HG02852 (cell line): ENCODE measurements at regions not wholly inside any gene's neighbourhood (a gene's known extent, or its start where the extent isn't known, plus 50 kb on each side); places are given as distances from the start of the nearest gene placed in this dataset.
"Not testable (repeated sequence)": the region's sequence is repeated elsewhere in the genome, so short reads cannot be mapped to it uniquely, and the experiment has no call there.

Source experiments
- ATAC-seq: cut with Tn5 transposase; IDR thresholded peaks from one replicate; pipeline ENCODE4 v1.9.1; 2021; ENCODE audit warnings: mild to moderate bottlenecking, moderate library complexity; ENCODE audit not compliant: unreplicated experiment

DNA sequence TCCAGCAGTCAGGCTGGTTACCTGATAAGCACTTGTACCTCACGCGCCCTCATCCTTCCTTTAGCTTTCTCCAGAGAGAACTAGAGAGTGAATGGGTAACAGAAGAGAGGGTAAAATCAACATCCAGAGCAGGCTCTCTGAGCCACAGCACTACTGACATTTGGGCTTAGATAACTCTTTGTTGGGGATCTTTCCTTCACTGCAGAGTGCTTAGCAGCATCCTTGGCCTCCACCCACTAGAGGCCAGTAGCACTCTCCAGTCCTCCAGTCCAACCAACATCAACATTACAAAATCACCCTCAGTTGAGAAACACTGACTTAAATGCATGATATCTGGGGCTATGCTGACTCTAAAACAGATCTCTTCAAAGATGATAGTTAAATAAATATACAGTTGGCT, 220.7 kb downstream of the TACR3 start:
- ATAC-seq, result peak; percentile 11

DNA sequence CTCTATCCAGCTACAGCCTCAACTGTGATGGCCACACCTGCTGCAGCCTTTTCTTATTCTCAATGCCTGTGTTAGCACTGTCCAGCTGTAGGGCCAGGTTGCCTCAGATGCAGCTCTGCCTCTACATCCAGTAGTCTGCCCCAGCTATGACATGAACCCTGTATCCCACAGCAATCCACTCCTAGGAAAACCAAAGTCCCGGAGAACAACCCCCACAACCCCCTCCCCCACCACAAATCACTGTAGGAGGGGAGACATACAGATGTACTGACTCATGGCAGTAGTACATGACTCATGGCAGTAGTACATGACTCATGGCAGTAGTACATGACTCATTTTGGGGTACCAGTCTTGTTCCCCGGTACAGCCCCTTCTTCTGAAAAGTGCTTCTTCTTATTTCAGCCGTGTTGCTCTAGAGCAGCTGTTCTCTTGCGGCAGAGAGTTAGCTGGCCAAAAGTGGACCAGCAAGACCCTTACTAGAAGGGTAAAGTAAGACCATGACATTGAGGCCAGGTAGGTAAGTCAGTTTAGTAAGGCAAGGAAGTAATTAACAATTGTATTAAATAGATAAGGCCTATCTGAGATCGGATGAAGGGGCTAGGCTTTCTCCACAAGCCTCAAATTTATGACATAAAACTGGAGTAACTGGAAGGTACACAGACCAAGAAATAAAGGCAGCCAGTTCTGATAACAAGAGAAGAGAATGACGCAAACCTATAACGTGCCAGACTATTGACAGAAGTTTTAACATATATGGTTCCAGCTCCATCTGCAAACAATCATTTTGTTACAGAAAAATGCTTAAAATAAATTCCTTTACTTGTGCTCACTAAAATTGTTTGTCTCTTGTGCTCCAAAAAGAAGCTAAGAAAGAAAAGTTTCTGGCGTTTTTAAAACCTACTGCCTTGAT, 221.4 kb downstream of the TACR3 start:
- ATAC-seq, result peak; percentile 80

DNA sequence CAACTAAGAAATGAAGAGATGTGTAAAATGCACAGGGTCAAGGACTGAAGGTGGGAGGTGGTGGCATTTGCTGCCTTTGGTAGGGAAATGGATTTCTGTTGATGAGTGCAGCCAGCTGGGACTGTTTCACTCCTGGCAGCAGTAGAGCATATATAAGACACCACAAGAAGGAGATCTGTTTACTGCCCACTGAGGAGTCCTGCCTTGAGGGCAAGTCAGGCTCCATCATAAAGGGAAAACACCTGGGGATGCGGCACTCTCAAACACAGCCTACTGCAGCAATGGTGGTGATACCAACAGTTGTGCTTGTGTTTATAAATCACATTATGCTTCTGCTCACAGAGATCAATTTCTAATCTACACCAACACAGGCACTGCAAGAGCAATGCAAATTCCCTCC, 222.1 kb downstream of the TACR3 start:
- ATAC-seq, result peak; percentile 41

DNA sequence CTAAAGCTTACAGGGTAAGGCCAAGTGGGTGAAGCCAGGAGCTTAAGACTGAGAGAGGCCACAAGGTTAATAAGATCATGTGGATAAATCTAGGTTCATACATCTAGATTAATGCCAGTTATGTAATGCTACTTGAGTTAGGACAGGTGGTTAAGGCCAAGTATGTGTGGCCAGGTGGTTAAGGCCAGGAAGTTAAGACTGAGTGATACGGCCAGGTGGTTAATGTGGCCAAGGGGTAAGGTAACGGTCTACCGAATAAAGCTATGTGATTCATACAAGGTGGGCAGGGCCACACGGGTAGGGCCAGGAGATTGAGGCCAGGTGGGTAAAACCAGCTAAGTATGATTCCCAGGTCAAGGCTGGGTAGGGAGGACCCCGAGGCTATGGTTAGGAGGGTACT, 223.0 kb downstream of the TACR3 start:
- no peak for ATAC-seq

DNA sequence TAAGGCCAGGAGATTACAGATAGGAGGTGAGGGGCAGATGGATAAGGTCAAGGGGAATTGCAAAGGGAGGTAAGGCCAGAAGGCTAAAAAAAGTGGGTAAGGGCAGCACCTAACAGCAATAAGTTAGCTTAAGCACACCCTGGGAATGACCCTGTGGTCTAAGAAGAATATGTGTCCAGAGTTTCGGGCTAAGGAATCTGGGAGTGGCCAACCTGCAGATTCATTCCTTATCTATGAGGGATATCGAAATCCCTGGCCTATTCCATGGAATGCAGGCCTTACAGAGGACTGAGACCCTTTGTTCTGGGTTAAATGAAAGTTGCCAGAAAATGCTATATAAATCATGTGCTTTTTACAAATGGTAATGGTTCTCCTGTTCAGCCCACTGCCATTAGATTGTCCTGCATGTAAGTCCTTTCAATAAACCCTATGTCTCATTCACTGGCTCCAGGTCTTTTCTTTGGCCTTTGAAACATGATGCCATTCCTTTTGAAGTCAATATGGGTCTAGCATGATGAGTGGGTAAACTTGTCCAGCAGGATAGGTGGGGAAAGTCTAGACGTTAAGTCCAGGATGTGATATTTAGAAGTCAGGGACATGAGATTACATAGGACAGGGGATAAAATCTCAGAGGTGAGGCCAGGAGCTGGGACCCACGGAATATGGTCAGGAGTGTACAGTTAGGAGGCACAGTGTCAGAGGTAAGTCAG, 226.2 kb downstream of the TACR3 start:
- ATAC-seq, result no peak

DNA sequence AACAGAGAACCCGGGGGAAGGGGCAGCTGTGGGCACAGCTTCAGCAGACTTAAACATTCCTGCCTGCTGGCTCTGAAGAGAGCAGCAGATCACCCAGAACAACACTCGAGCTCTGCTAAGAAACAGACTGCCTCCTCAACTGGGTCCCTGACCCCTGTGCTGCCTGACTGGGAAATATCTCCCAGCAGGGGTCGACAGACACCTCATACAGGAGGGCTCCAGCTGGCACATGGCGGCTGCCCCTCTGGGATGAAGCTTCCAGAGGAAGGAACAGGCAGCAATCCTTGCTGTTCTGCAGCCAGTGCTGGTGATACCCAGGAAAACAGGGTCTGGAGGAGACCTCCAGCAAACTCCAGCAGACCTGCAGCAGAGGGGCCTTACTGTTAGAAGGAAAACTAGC, 234.5 kb downstream of the TACR3 start:
- not testable (repeated sequence) for ATAC-seq

DNA sequence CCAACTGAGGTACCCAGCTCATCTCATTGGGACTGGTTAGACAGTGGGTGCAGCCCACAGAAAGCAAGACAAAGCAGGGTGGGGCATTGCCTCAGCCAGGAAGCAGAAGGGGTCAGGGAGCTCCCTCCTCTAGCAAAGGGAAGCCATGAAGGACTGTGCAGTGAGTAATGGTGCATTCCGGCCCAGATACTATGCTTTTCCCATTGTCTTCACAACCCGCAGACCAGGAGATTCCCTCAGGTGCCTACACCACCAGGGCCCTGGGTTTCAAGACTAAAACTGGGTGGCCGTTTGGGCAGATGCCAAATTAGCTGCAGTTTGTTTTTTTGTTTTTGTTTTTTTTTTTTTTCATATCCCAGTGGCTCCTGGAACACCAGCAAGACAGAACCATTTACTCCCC, 235.3 kb downstream of the TACR3 start:
- ATAC-seq, result no peak

DNA sequence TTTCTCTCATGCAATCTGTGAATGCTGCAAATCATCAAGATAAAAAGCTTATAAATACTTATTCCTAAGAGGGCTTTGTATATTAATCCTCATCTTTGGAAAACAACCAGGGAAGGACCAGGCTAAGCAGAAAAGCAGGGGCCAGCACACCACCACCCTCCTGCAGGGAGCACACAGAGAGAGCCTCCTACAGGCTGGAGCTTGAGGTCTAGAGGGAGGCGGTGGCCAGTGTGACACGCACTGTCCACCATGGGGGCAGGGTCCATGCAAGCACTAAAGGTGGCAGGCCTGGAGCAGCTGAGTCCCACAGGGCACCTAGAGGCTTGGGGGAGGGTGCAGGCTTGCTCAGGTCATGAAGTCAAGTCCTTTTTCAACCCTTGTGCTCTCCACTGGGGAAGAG, 236.9 kb downstream of the TACR3 start:
- ATAC-seq, result no peak

DNA sequence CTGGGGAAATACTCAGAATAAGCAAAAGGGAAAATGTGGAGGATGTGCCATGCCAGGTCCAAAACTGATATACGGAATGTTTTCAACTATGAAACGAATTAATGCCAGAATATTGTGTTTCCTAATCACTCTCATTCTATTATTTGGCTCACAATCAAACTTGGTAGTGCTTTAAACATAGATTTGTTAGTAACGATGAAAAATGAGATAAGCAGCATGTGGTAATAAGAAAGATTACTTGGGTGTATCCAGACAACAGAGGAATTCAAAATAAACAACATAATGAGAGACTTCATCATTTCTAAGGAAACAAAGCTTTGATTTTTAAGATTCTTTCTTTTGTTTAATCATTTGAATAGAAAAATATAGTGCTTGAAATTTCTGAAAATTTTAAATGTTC, 237.3 kb downstream of the TACR3 start:
- no peak for ATAC-seq

DNA sequence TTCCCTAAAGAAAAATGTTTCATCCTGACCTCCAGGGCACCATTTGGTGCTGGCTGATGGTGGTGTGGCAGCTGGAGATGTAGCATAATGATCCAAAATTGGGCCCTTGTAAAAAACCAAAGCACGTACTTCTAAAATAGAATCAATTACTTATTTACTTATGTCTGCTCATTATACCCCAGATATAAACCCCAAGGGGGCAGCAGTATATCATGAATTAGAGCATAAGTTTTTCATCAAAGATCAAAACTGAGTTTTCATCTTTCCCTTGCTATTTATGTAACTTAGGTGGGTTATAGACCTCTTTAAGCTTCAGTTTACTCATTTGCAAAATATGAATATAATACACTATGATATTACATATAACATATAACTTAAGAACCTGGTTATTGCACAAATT, 241.1 kb downstream of the TACR3 start:
- ATAC-seq, result no peak

DNA sequence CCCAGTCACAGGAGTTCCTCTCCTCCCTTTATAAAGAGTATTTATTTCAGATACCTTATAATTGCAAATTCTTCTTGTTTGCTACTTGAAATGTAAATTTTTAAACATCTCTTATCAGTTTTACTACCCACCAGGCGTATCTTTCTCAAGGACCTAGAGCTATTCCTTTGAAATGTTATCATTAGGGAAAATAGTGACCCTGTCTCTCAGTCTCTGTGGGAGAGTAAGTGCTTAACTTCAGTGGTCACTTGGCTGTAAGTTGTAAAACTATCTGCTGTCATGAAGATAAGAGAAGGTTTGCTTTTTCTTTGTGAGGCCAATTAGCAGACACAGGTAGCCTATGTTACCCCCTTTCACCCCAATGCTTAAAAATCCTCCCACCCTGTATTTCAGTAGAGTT, 241.6 kb downstream of the TACR3 start:
- ATAC-seq, result no peak

DNA sequence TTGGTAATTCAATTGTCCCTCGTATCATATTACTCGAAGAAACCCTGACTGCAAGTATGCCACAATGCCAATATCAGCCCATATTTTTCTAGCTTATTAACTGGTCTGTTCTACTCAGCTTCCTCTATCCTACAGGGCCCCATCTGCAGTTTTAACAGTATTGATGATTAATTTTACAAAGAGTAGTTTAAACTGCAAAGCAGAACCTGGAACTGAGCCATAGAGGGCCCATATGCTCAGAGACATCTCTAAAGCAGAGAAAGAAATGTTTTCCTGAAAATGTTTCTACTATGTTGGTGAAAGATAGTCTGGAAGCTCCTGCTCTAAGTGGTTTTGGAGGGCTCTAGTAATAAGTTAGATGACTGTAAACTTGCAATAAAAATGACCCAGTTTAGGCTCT, 259.4 kb upstream of the CENPE start:
- no peak for ATAC-seq

DNA sequence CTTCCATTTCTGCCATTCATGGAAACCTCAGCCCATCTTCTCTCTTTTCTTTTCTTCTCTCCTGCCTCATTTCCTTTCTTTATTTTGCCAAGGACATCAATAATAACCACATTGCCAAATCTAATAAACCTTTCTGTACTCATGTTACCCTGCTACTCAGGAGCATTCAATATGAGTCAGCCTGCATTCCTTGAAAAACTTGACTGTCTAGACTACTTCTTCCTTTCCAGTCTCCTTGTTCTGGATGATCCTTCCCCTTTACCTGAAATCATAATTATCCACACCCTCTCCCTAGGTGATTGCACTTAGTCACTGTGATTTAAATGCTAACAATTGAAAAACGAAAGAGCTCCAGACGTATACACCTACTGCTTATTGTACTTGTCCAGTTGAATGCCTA, 253.2 kb upstream of the CENPE start:
- ATAC-seq, result no peak

DNA sequence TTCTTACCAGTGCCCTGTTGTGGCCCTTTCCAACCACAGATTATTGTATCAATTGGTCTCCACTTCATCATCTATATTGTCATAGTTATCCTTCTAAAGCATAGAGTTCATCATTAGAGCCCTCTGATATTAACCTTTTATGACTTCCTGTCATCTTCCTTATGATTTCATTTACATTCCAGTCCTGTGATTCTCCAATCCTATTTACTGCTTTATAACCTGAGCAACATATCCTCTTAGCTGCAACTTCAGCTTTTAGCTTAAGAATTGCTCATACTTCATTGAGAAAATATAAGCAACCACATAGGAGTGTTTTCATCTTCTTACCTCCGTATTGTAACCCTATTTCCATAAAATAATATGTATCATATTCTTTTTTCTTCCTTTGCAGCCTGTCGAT, 252.6 kb upstream of the CENPE start:
- ATAC-seq, result no peak

DNA sequence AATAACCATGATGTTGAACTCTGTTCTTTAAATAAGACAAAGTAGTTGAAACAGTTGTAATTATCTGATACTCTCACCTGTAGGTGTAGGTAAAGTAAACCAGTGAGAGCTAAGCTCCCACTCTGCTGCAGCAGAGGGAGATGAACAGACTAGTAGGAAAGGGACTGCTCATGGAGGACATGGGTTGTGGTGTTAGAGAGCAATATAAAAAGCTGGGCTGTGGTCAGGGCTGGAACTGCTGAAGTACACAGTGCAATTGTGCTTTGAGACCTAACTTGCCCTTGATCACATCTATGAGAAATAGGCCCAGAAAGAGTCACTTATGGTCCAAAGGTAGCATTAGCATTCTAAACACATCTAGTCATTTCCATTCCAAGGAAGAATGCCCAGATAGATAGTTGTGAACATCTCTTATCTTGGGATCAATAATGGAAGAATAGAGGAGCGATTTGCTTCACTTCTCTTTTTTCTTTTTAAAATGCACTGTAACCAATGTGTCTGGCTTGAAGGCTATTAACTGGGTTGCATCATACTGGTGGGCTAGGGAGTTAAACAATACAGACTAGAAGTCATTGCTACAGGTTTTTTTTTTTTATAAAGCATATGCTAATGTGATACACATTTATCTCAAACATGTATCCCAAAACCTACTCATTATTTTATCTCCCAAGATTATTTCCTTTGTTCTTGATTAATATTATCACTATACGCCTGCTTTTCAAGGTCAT, 251.3 kb upstream of the CENPE start:
- ATAC-seq, result no peak

DNA sequence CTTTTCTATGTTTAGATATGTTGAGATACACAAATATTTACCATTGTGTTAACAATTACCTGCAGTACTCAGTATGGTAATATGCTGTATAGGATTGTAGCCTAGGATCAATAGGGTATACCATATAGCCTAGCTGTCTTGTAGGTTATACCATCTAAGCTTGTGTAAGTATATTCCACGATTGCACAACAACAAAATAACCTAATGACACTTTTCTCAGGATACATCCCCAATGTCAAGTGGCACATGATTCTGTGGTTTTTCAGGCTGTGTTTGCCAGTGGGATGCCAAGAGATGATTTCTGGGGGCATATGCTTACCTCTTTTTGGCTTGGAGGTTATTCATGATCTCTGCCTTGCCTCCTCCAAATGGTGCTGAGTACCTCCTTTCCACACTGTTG, 247.2 kb upstream of the CENPE start:
- no peak for ATAC-seq

DNA sequence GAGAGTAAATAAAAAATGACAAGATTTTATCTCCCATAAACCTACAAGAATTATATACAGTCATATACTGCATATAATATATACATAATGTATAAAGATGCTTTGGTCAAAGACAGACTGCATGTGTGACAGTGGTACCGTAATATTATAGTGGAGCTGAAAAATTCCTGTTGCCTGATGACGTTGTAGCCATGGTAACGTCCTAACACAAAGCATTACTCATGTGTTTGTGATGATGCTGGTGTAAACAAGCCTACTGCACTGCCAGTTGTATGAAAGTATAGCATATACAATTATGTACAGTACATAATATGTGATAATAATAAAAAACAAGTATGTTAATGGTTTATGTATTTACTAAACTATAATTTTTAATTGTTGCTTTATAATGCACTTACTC, 245.2 kb upstream of the CENPE start:
- ATAC-seq, result no peak

DNA sequence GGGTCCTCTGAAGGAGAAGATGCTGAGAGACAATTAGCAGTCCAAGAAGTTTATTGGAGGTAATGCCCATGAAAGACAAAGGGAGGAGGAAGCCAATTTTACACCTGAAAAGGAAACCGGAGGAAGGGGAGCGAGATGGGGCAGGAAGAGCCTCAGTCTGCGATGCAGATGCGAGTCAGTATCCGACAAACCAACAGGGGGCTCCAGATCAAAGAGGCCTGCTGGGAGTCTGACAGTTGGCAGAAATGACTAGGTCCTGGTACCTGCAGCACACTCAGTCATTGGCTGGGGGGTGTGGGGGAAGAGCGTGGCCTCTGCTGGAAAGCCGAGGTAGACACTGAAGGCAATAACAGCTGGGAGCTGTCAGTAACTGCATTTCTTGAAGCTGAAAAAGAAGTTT, 231.1 kb upstream of the CENPE start:
- ATAC-seq, result peak; percentile 93

DNA sequence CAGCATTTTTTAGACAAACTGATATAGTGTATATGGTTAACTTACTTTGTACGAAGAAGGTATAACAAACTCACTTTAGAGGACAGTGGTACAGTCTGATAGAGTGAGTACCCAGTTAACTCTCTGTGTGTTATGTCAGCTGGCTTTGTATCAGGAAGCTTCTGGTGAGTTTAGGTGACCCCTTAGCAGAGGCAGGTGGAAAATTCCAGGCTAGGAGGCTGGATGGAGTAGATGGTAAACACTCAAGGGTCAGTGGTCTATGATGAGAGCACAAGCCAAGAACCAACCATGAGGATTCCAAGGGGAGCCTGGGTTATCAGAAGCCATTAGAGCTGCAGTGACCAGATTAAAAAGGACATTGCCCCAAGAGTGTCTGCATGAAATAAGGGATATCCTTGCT, 227.3 kb upstream of the CENPE start:
- no peak for ATAC-seq

DNA sequence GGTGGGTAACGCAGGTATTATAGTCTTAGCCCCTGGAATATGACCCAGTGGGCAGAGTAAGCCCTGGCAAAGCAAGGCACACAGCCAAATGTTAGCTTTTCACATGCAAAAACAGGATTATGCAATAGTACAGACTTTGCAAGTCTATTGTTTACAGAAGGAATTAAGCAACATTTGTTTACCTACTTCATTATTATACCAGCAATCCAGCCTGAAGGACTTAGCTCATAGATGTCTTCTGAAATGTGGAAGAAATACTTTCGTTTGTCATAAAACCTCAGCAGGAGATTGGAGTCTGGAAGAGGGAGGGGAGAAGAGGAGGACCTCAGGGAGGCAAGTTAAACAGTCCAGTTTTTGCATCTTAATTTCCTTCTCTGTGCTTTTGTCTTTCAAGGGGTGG, 226.7 kb upstream of the CENPE start:
- ATAC-seq, result no peak

DNA sequence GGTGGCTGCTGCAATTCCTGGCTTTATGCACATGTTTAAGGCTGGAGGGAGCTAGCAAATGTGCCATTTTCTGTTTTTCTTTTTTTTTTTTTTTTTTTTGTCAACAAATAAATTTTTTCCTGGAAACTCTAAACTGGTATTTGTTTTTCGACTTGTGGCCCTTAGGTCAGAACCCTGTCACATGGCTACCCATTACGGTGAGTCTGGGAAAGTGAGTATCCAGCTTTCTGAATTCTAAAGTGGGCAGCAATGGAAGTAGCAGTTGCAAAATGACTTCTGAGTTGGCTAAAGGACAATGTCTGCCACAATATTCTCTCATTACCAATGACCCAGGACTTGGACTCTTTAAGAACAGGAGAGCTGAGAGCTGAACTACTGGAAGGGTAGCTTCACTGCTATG, 225.1 kb upstream of the CENPE start:
- ATAC-seq, result no peak
